HG03045 (cell line): ENCODE measurements at regions not wholly inside any gene's neighbourhood (a gene's known extent, or its start where the extent isn't known, plus 50 kb on each side); places are given as distances from the start of the nearest gene placed in this dataset.
"Not testable (repeated sequence)": the region's sequence is repeated elsewhere in the genome, so short reads cannot be mapped to it uniquely, and the experiment has no call there.

ENCODE experiments used
- ATAC-seq: cut with Tn5 transposase; IDR thresholded peaks from one replicate; pipeline ENCODE4 v1.9.1; 2021; ENCODE audit warnings: mild to moderate bottlenecking, moderate library complexity; ENCODE audit not compliant: unreplicated experiment

DNA sequence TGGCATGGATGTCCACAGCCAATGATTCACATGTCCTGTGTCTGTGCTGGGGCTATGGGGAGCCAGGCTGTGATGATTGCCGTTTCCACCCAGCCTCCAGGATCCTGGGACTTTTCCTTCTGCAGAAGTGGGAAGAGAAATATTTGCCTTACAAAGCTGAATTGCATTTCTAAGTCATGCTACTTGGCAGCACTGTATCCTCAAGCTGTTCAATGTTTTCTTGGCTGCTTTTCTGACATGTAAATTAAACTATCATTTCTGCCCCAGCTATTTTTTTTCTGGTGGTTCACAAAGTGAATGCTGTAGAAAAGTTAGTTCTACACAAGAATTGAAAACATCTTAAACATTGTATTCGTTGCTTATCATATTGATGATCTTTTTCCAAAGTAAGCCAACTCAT is 51.9 kb upstream of the TCERG1L start:
- ATAC-seq: no peak

DNA sequence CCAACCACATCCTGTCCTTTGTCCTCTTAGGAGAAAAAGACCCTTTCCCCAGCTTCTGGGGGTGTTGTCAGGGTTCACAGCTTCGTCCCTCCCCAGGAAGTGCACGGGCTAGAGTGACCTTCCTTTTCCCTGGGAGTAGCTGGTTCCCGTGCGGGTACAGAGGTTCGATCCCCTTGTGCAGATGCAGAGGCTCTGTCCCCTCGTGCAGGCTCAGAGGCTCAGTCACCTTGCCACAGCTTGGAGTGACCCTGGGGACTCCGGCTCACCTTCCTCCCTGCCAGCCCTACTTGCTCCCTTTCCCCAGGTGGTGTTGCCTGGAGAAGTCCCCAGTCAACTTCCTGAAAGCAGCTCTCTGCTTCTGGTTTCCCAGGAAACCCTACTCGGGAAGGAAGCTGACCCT is 60.0 kb upstream of the TCERG1L start:
- no peak for ATAC-seq

DNA sequence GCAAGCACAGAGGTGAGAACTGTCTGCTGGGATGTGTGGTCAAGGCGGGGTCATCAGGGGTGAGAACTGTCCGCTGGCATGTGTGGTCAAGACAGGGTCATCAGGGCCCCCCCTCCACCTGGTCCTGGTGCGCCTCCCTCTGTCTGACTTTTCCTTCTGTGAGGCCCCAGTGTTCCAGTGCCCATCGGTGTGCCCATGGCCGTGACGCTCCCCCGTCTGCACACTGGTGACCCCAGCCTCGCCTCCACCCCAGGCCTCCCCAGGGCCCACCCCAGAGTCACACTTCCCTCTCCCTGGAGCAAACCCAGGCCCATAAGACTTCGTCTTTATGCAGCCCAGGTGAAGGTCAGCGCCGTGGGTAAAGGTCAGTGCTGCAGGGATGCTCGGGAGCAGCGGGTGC is 70.1 kb upstream of the TCERG1L start:
- ATAC-seq: no peak

DNA sequence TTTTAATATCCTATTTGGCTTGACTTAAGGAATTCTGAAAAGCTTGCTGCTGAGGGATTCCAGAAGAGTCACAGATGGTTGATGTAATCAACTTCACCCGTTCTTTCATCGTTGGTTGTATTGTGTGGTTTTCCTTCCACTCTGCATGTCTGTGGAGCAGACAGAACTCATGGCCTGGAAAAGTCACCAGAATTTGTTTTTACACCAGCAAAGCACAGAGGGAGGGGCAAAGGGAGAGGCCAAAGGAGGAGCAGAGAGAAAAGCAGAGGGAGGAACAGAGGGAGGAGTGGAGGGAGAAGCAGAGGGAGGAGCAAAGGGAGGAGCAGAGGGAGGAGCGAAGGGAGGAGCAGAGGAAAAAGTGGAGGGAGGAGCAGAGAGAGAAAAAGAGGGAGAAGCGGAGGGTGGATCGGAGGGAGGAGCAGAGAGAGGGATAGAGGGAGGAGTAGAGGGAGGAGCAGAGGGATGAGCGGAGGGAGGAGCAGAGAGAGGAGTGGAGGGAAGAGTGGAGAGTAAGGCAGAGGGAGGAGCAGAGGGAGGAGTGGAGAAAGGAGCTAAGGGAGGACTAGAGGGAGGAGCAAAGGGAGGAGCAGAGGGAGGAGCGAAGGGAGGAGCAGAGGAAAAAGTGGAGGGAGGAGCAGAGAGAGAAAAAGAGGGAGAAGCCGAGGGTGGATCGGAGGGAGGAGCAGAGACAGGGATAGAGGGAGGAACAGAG is 73.8 kb upstream of the TCERG1L start:
- ATAC-seq: not testable (repeated sequence)

DNA sequence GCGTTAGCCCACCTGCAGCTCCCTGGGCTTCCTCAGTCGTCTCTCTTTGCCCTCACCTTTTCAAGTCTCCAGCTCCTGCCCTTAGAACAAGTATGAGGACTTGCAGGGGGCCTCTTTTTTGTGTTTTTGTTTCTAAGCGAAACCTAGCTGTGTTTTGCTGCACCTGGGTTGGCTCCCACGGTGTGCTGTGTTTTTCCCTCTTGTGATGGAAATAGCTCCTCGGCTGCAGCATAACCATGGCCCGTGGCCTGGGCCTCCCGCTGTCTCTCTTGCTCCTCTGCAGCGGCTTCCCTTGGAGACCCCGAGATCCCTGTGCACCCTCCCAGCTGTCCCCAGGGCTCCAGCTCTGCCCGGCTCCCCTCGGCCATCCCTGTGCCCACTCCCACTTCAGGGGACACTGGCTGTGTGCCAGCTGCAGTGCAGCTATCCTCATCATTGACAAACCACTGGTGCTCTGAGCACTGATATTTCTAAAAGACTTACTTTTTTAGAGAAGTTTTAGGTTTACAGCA is 75.6 kb upstream of the TCERG1L start:
- ATAC-seq: no peak

DNA sequence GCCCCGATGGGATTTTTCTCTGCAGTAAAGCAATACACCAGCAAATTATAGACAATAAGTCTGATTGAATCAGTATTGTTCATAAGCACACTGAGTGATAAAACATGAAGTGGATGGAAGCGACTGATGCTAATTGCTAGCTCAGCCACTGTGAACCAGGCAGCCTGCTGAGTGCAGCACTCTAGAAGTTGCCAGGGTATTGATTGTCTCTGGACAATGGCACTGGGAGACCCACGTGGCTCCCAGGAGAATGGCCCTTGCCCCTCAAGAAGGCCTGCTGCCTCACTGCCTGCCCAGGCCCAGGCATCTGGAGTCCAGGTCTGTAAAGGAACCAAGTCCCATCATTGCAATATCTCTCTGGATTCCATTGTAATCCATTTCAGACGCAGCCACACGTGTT is 80.4 kb upstream of the TCERG1L start:
- ATAC-seq: no peak

DNA sequence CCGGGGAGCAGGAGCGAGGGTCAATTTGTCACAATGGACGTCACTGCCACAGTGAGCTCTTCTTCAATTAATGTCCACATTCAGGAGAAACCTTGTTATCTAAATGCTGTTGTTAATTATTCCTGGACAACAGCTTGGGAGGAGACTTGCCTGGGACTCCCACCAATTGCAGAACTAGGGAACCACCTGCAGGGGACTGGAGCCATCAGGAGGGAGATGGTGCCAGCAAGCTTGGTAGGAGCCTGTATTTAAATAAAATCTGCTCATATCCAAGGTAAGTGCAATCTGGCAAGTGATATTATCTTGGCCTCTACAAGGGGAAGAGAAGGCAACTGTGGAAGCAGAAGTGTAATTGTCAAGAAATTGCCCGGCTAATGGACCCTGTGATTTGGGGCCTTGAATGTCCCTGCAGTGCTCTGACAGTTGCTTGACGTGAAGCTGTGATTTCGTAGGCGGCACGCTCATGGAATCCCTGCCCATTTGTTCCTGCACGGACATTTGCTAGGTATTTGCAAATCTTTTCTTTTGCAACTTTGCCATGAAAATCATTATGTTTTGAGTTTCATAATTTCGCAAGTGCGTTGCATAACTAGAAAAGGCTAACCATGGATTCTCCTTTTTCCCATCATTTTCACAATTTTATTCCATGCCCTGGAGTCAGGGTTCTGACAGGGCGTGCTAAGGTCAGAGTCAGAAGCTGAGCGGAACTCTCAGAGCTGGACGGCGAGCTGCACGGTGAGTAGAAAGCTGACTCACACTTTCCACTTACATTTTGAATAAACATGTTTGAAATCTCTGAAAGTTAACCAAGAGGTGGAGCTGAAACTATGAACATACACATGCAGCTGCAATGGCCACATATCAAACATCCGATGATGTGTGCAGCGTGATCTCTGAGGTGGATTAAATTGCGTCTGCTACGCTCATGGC is 84.9 kb upstream of the TCERG1L start:
- ATAC-seq: no peak

DNA sequence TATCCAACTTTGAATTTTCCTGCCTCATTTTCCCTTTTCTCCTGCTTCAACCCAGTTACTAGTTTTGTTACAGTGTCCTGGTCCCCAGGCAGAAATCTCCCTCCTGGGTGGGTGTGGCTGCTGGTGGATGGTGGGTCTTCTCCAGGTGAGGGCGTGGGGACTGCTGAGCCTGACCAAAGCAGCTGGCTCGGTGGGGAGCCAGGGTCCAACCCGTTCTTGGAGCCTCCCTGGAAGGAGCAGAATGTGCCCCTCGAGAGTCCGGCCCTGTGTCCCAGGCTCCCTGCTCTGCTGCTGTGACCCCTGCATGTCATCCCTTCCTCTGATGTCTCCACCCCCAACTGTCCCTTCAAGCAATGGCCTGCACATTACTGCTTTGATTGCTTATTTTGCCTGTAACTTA is 86.6 kb upstream of the TCERG1L start:
- no peak for ATAC-seq

DNA sequence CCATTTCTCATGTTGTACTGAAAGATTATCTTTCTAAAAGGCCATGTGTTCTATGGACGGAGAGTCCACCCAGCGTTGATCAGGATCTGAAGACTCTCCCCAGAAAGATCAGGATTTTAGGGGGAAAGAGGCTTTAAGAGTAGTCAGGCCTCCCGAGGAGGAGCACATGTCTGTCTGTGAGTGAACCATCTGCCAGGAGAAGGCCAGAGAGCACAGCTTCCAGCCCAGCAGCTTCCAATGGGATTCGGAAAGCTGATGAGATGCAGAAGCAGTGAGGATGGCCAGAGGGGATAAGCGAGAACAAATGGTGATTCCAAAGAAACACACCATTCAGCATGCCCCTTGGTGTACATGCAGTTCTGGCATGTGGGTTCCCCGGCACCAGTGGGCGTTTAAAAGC is 88.5 kb upstream of the TCERG1L start:
- no peak for ATAC-seq

DNA sequence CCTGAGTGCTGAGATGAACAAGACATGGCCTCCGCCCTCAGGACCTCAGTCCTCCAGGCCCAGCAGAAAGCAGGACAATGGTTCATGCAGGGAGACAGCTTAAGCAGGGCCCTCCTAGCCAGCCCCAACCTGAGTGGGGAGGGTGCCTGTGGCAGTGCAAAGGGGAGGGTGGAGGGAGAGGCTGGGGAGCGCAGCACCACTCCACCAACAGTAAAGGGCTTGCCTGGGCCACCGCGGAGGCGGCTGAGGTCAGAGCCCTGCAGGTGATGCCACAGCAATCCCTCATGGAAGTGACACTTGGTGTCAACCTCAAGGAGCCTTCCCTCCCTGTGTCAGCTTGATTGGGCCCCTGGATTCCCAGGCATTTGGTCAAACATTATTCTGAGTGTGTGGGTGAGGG is 89.0 kb upstream of the TCERG1L start:
- no peak for ATAC-seq

DNA sequence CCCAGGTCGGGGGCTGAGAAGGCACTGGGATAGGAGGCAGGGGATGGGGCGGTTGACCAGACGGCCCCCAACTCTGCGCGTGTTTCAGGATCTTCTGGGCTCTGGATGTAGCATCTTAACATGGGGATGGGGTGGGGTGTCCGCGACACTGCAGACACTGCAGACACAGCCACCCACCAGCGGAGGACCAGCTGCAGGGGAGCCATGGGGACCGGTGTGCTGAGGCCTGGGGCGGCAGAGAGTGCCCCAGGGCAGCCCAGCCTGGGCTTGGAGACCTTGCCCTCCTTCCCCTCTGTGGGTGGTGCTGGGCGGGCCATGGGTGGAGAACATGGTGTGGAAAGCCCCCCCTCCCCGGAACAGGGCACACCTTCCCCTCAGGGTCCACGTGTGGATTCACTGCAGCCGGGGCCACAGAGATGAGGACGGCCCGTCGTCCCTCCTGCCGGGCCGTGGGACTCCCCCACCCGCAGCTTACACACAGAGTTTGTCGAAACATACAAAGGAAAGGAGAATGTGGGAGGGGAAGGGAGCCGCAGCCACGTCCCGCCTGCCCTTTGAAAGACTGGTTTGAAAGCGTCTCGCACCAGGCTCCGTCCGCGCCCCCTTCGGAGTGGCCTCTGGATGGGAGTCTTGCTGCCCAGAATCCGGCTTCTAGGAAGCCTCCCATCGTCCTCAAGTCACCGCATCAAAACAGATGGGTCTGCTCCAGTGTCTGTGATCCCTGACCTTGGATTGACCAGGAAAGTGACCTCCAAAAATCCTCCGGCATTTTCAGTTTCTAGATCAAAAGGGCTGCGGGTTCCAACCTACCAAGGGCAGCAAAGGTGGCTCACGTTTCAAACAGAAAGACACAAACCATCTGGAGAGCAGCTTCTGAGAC is 91.5 kb upstream of the TCERG1L start:
- ATAC-seq: no peak

DNA sequence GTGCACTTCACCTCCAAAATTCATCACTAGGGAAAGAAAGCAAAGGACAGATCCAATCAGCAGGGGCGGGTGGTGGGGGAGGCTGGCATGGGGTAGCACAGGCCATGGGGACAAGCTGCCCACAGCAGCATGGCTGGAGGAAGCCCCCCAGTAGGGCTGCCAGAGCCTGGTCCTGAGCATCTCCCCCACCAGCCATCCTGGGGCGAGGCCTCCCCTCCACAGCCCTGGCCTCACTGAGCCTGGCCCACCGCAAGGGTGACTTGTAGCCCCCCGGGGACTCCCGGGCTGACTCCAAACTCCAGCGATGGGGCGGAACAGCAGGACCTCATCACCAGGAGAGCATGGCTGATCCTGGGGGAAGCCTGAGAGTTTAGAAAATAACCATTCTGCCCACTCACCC is 92.4 kb upstream of the TCERG1L start:
- no peak for ATAC-seq

DNA sequence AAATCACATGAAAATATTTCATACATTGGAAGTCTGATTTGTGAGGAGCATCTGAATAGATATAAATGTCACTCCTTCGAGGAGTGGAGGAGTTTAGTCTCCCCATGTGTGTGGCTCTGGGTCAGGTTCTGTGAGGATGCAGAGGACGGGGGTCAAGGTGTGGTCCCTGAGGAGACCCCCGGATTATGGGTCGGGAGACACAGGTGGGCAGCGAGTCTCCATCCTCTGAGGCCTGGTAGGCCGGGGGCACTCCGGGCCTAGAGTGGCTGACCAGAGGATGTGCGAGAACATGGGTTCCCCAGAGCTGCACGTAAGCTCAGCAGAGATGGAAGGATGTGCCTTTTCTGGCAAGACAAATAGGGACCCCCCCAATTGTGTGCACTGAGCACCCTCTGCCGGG is 93.4 kb upstream of the TCERG1L start:
- no peak for ATAC-seq

DNA sequence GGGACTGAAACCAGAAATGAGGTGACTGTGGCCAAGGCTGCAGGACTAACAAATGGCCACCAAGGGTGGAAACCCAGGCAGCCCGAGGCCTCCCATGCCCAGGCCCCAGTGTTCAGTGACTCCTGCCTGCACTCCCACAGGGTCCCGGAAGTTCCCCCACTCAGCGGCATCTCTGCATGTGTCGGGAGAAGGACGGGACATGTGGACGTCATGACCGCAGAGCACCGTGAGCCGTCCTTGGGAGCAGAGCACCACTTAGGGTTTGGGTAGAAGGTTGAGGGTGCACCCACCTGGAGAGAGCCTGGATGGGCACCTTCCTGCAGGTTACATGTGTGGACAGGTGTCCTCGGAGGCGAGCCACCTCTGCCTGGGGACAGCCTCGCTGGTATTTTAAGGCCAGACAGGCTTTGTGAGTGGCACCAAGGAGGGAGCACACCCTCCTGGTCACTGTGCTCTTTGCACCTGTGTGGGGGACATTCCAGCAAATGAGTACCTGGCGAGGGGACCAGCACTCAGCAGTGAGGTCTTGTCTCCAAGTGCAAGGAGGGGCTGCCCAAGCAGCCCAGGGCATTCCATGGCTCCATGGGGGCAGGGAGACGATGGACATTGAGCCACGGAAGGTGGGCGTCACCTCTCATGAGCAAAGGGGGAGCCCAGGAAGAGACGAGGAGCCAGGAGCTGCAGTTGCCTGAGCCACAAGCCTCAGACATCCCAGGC is 95.3 kb upstream of the TCERG1L start:
- no peak for ATAC-seq

DNA sequence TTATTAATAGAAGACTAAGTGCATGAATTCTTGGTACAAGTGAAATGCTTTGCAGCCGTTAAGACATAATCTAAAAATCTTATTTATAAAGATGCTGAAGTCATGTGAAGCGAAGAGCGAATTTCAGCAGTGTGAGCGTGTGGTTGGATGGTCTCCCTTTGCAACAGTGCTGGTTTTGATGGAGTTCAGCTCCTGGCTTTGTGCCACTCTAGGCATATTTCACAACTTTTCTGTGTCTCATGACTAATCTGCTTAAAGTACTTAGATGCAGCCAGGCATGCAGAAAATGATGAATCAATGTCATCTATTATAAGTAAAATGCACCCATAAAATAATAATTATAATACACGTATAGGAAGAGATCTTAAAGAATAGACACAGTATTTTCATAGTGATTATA is 107.2 kb upstream of the TCERG1L start:
- no peak for ATAC-seq

DNA sequence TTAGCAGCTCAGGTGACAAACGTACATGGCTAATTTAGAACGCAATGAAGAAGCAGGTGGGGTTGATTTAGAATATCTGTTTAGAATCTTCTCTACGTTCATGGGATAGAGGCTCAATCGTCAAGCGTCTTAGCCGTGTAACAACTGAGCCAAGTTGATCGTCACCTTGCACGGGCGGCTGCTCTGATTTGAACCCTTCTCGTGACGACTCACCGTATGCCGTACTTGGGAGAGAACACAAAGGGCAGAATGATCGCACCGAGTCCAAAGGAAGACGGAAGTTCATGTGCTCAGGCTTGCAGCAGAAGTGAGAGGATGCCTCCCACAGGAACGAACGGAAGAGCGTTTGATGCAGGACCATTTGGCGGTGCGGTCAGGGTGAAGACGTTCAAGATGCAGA is 108.3 kb upstream of the TCERG1L start:
- no peak for ATAC-seq

DNA sequence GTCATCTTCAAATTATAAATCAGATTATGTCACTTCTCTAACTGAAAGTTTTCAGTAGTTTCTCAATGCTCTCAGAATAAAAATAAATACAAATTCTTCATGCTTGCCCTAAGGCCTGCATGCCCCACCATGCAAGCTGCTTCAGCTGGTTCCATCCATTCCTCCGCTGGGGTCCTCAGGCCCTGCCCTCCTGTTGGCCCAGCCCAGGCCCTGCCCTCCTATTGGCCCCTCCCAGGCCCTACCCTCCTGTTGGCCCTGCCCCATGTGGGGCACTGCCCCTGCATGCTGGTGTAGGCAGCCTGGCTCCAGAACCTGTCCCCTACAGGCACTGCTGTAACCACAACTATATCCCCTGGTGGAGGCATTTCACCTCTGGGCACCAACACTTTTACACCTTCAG is 109.3 kb upstream of the TCERG1L start:
- ATAC-seq: no peak

DNA sequence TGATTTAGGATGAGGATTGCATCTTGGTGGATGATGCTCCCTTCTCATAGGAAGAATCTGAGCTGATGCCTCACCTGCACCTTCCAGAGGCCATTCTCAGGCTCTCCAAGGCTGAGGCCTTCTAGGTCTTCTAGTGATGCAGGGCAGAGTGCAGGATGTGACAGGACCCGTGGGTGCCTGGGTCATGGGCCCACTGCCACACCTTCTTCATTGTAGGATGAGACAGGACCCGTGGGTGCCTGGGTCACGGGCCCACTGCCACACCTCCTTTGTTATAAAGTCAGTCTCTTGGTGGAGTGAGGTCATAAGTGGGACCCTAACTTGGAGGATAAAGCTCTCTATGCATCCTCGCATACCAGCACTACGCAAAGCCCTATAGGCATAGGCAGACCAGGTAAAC is 109.9 kb upstream of the TCERG1L start:
- no peak for ATAC-seq

DNA sequence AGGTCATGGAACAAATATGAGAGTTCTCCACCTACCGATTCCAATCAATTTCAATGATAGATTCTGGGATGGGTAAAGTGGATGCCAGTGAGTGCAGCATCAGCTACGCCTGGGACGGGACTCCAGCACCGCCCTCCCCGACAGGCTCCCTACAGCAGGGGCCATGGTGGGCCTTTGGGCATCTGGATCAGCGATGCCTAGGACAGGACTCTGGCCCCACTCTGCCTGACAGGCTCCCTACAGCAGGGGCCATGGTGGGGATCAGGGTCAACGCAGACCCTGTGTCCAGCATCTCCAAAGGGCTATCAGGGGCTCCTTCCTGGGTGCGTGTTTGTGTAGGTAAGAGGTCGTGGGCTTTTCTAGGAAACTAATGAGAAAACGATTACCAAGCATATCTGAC is 111.2 kb upstream of the TCERG1L start:
- ATAC-seq: no peak

DNA sequence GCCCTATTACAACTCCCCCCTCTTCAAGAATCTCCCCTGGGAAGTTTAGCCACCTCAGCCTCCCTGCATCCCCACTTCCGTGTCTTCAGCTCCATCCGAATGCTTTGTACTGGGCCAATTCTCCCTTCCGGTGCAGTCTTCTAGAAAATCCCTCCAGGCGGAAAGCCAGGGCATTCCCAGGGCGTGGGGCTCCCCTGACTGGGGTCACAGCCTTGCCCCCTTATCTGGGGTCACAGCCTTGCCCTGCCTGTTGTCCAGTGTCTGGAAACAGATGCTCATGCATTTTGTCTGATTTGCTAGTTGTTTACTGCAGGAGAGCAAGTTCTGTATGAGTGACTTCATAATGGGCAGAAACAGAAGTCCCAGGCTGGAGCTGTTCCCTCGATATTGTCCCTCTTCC is 112.5 kb upstream of the TCERG1L start:
- no peak for ATAC-seq
